Stomach smooth muscle (tissue), 2 donors: ENCODE measurements at regions not wholly inside any gene's neighbourhood (a gene's known extent, or its start where the extent isn't known, plus 50 kb on each side); places are given as distances from the start of the nearest gene placed in this dataset.
"Not testable (repeated sequence)": the region's sequence is repeated elsewhere in the genome, so short reads cannot be mapped to it uniquely, and the experiment has no call there.

Experiments
- H3K27ac ChIP-seq: one replicate; pipeline ENCODE4 v1.7.0; 2013; ENCODE audit warnings: mild to moderate bottlenecking, low read length, inconsistent platforms
- H3K27me3 ChIP-seq, 2 donors: one replicate each; pipeline ENCODE4 v1.7.0; 2013; ENCODE audit warnings: low read length in 2 of 2; ENCODE audit not compliant: insufficient read depth in 2 of 2, control insufficient read depth in 1 of 2
- H3K36me3 ChIP-seq, 2 donors: one replicate each; pipeline ENCODE4 v1.7.0; 2013; ENCODE audit warnings: low read length in 2 of 2; ENCODE audit not compliant: control insufficient read depth in 2 of 2, insufficient read depth in 2 of 2
- H3K4me1 ChIP-seq: one replicate; pipeline ENCODE4 v1.7.0; 2013; ENCODE audit warnings: low read length; ENCODE audit not compliant: control insufficient read depth, insufficient read depth
- H3K4me3 ChIP-seq, 2 donors: one replicate each; pipeline ENCODE4 v1.7.0; 2013; ENCODE audit warnings: low read length in 2 of 2
- H3K9ac ChIP-seq, 2 donors: one replicate each; pipeline ENCODE4 v1.7.0; 2013; ENCODE audit warnings: low read length in 2 of 2, mild to moderate bottlenecking in 1 of 2
- H3K9me3 ChIP-seq, 2 donors: one replicate each; pipeline ENCODE4 v1.7.0; 2013; ENCODE audit warnings: low read length in 2 of 2; ENCODE audit not compliant: control insufficient read depth in 2 of 2
- donor health status: healthy.
- donor health status: Pancreatic carcinoma.

DNA sequence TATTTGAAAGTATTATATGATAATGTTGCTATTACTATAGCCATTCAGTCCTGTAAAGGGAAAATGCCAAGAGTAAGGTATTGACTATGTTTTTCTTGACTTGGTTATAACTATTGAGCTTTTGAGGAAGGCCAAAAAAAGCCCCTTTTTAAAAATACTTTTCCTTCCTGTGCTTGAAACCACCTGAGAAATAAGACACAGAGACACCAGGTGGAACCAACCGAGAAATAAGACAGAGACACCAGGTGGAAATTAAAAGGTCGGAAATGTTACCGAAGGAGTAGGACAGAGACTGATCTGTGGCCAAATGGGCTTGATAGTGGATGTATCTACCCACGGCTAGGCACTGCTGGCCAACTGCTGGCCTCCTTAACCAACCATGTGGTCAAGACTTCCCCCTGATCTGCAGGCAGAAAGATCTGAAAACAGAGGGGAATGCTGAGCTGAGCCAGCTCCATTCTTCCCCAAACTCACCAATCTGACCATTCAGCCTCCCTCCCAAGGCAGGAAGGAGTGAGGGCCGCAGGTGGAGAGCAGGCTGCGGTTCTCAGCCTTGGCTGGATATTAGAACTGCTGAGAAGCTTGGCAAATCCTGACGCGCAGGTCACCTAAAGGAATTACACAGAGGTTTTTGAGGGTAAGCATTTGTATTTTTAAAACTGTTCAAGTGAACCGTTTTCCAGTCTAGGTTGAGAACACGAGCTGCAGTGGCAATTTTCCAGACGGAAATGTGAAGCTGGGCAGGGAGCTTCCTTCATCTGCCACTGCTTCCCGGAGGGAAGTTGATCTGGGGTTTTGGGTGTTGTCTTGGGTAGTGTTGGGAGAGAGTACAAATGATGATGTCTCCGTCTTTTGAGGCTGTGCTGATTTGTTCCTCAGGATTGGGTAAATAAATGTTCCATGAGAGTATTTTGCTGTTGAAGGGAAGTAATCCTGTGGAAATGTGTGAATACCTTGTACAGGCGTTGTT is 121.7 kb upstream of the EXOC2 start:
- Histone ChIP-seq H3K27ac (no peak overlapping the region), H3K4me3 (no peak overlapping the region), H3K9me3 (no peaks in the 10 kb centered on the region), H3K27me3 (no peaks in the 10 kb centered on the region), H3K36me3 (no peaks in the 10 kb centered on the region), H3K9ac (no peak overlapping the region), H3K4me1 (peaks cover 4% of the 10 kb centered on the region)

DNA sequence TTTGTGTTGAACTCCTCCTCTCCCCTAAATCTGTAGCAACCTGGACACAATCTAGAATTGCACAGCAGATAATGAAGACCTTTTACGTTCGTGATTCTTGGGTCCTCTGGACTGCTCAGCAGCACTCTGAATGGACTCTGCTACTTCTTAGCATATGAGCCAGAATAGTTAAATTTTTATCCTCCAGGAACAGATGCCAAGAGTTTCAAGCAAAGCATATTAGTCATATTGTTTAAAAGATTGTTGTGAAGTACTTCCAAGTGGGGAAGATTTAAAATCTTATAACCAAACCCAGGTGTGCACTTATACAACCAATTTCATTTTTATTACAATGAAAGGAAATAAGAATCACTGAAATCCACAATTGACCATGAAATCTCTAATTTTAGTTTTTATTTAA is 118.9 kb upstream of the EXOC2 start:
- Histone ChIP-seq H3K9ac (no peak overlapping the region), H3K36me3 (no peaks in the 10 kb centered on the region), H3K4me1 (no peaks in the 10 kb centered on the region), H3K27ac (no peak overlapping the region), H3K4me3 (no peak overlapping the region), H3K9me3 (no peaks in the 10 kb centered on the region), H3K27me3 (no peaks in the 10 kb centered on the region)

DNA sequence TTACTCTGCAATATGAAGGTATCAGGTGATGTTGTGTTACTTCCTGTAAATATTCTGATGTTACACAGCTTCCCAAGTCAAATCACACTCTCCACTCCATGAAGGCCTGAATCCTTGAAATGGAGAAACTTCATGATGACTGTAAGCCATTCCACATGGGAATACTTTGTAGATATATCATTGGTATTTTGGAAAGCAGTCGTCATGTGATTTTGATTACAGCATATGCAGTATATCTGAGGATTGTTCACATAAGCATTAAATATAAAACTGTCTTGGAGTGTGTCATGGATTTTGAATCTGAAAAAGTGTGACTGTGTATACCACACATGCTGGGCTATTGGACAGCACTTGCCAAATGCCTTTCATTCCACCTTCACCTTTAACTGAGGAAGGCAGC is 118.3 kb upstream of the EXOC2 start:
- Histone ChIP-seq H3K27me3 (no peaks in the 10 kb centered on the region), H3K9me3 (no peaks in the 10 kb centered on the region), H3K36me3 (no peaks in the 10 kb centered on the region), H3K4me3 (no peak overlapping the region), H3K4me1 (no peaks in the 10 kb centered on the region), H3K9ac (no peak overlapping the region), H3K27ac (no peak overlapping the region)

DNA sequence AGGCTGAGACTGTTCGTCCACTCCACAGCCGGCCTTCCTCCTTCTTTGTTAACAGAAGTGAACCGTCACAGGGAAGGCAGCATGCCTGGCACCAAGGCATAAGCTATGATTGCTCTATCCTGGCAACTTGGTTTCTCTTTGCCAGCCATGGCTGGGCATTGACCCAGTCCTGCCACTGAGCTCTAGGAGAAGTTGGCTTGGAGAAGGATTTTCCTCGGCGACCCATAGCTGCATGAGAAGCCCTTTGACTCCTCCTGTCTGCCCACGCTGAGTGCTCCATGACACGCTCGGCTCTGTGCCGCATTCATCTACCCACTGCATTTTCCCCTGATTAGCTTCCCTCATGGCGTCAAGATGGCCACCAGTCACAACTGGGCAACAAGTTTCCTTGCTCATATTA is 111.8 kb upstream of the EXOC2 start:
- Histone ChIP-seq H3K27ac (no peak overlapping the region), H3K4me3 (no peak overlapping the region), H3K36me3 (no peaks in the 10 kb centered on the region), H3K4me1 (no peaks in the 10 kb centered on the region), H3K9ac (no peak overlapping the region), H3K27me3 (peaks cover 0 to 3% of the 10 kb centered on the region in 2 donors), H3K9me3 (no peaks in the 10 kb centered on the region)

DNA sequence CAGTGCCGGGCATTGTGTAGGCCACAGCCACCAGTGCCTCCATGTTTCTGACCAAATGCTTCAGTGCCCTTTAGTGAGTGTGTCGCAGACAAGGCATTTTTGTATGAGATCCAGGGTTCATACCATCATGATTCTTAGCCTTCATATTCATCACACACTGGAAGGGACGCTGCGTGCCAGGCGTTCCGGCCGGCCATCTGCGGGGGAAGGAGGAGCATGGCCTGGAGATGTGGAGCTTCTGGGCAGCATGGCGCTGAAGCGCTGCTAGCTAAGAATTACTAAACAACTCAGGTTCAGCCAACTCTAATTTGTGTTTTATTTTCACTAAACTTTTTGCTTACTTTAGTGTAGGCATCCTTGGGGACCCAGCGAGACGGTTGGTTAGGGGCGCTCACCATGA is 111.4 kb upstream of the EXOC2 start:
- Histone ChIP-seq H3K27me3 (peaks cover 0 to 3% of the 10 kb centered on the region in 2 donors), H3K27ac (no peak overlapping the region), H3K9ac (no peak overlapping the region), H3K4me3 (no peak overlapping the region), H3K9me3 (no peaks in the 10 kb centered on the region), H3K4me1 (no peaks in the 10 kb centered on the region), H3K36me3 (no peaks in the 10 kb centered on the region)

DNA sequence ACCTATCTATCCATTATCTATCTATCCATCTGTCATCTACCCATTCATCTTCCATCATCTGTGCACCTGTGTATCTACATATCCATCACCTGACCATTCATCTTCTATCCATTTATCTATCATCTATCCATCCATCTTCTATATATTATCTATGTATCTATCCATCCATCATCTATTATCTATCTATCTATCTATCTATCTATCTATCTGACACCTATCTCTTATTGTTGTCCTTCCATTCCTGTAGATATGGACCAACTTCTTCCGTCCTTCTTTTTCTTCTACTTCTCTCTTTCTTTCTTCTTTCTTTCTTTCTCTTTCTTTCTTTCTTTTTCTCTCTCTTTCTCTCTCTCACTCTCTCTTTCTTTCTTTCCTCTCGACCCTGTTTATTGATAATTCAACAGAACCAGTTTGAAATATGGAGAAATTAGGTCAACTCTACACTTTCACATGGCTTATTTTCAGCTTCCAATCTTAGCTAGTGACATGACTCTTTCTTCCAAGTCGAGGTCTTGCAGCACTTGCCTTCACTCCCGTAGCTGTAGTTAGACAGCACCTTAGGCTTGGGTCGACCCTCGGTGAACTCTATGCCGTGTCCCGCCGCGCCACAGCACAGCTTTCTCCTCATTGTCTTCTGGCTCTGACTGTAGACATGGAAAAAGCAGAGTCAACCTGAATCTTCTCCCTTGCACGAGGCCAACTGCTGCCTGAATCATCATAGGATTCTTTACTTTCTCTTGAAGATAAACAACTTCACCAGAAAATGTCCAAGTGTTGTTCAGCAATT is 110.4 kb upstream of the EXOC2 start:
- H3K9me3 ChIP-seq, result no peaks in the 10 kb centered on the region
- no peak overlapping the region for H3K27ac ChIP-seq
- H3K4me1 ChIP-seq, result no peaks in the 10 kb centered on the region
- H3K36me3 ChIP-seq, result no peaks in the 10 kb centered on the region
- no peak overlapping the region for H3K4me3 ChIP-seq
- no peak overlapping the region for H3K9ac ChIP-seq
- H3K27me3 ChIP-seq, result peaks cover 0 to 3% of the 10 kb centered on the region in 2 donors

DNA sequence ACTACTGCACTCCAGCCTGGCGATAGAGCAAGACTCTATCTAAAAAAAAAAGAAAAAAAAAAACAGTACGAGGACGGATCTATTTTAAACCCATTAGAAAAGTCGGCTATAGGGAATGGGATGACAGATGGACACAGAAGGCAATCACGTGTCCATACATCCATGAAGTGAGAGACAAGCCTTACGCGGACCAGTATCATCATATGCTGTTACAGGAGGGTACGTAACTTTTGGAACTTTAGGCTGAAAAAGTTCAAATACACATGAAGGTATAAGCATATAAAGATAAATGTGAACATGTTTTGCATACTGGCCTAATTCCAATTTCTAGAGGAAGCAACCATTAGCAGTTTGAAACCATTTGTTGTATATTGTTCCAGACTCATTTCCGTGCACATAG is 109.8 kb upstream of the EXOC2 start:
- Histone ChIP-seq H3K27ac (no peak overlapping the region), H3K9me3 (no peaks in the 10 kb centered on the region), H3K27me3 (peaks cover 0 to 3% of the 10 kb centered on the region in 2 donors), H3K36me3 (no peaks in the 10 kb centered on the region), H3K9ac (no peak overlapping the region), H3K4me1 (no peaks in the 10 kb centered on the region), H3K4me3 (no peak overlapping the region)

DNA sequence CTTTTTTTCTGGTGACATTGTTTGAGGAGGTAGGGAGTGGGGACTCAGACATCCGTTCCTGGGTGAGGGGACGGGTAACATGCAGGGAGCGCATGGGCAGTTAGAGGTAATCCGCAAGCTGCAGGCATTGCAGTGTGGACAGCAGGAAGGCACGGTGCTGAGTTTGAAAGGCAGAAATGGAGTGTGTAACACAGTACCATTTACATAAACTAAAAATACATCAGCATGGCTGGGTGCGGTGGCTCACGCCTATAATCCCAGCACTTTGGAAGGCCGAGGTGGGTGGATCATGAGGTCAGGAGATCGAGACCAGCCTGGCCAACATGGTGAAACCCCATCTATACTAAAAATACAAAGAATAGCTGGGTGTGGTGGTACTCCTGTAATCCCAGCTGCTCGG is 109.3 kb upstream of the EXOC2 start:
- H3K36me3 ChIP-seq, H3K27me3 ChIP-seq, H3K4me1 ChIP-seq, H3K4me3 ChIP-seq, H3K9ac ChIP-seq, H3K9me3 ChIP-seq, H3K27ac ChIP-seq: not testable (repeated sequence)

DNA sequence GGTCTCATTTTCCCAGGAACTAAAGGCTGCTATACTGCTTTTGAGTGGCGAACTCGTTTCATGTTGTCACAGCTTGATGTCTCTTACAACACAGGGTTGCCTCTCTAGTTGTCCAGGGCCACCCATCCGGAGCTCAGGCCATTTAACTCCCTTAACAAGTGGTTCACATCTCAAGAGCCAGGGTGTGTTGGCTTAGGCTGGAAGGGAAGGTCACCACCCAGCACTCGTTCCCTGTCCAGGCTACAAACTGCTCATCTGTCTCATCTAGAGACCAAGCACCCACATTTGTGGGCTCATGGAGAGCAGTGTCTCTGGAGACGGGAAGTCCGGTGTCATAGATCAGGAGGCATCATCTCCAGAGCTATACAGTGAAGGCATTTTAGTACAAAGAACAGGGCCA is 106.8 kb upstream of the EXOC2 start:
- Histone ChIP-seq H3K27me3 (peaks cover 0 to 3% of the 10 kb centered on the region in 2 donors), H3K9me3 (no peaks in the 10 kb centered on the region), H3K9ac (no peak overlapping the region), H3K27ac (no peak overlapping the region), H3K4me3 (no peak overlapping the region), H3K36me3 (no peaks in the 10 kb centered on the region), H3K4me1 (no peaks in the 10 kb centered on the region)

DNA sequence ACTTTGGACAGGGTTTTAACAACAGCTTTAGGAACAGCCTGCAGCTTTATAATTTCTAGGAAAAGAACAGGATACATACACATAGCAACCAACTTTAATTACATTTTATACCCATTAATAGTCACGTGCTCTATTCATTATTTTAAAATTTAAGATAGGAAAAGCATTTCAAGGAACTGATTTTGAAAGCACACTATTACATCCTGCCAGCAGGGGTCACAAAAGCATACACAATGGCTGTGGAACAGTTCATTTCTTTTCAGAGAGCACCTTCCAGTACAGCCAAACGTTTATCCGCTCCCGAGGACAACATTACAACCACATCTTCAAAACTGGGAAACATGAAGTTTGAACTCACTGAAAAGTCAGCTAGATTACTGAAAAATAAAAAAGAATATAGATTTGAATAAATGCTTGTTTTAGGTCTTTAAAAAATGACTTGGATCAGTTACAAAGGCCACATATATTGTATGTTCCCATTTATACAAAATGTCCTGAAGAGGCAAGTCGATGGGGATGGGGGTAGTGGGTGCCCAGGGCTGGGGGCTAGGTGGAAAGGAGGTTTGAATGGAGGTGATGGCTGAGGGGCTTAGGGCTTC is 104.6 kb upstream of the EXOC2 start:
- H3K27ac ChIP-seq, result no peak overlapping the region
- H3K9me3 ChIP-seq, result no peaks in the 10 kb centered on the region
- H3K27me3 ChIP-seq, result peaks cover 0 to 3% of the 10 kb centered on the region in 2 donors
- peaks cover 3% of the 10 kb centered on the region for H3K4me1 ChIP-seq
- H3K36me3 ChIP-seq, result no peaks in the 10 kb centered on the region
- no peak overlapping the region for H3K4me3 ChIP-seq
- no peak overlapping the region for H3K9ac ChIP-seq
